ENCODE measurements at regions not wholly inside any gene's neighbourhood (a gene's known extent, or its start where the extent isn't known, plus 50 kb on each side); places are given as distances from the start of the nearest gene placed in this dataset.

GRCh38 chr13:47111499-47111898 is 214.6 kb upstream of the HTR2A start:
- Histone ChIP-seq H3K27me3 (ENCODE audit: control insufficient read depth, insufficient read depth, low read length) (no peaks in the 10 kb centered on the region), H3K36me3 (ENCODE audit: control insufficient read depth, insufficient read depth, low read length) (no peaks in the 10 kb centered on the region), H3K4me1 (ENCODE audit: control insufficient read depth, insufficient read depth, low read length, poor library complexity, severe bottlenecking) (no peaks in the 10 kb centered on the region), H3K9me3 (ENCODE audit: control insufficient read depth in 2 of 2, low read length in 2 of 2) (no peaks in the 10 kb centered on the region), H3K27ac (ENCODE audit: insufficient read depth, low read length, poor library complexity, severe bottlenecking) (no peak overlapping the region), H3K4me3 (ENCODE audit: low read depth, low read length) (no peak overlapping the region)
- no peaks in the 10 kb centered on the region for H3K4me1 Mint-ChIP-seq
- no peaks in the 10 kb centered on the region for H3K36me3 Mint-ChIP-seq
- DNase-seq (no peak), ATAC-seq (ENCODE audit: low read depth in 2 of 2) (no peak)
- no peaks in the 10 kb centered on the region for H3K27me3 Mint-ChIP-seq
- no peak overlapping the region for H3K4me3 Mint-ChIP-seq
- H3K9me3 Mint-ChIP-seq: peaks cover 0 to 3% (median 0%) of the 10 kb centered on the region in 7 donors
- no peak overlapping the region for H3K27ac Mint-ChIP-seq

GRCh38 chr13:47110833-47111240 is 214.0 kb upstream of the HTR2A start:
- Mint-ChIP-seq H3K36me3 (no peaks in the 10 kb centered on the region), H3K4me3 (no peak overlapping the region), H3K4me1 (no peaks in the 10 kb centered on the region), H3K9me3 (peaks cover 0 to 3% (median 0%) of the 10 kb centered on the region in 7 donors), H3K27me3 (no peaks in the 10 kb centered on the region), H3K27ac (no peak overlapping the region)
- Histone ChIP-seq H3K27me3 (ENCODE audit: control insufficient read depth, insufficient read depth, low read length) (no peaks in the 10 kb centered on the region), H3K9me3 (ENCODE audit: control insufficient read depth in 2 of 2, low read length in 2 of 2) (no peaks in the 10 kb centered on the region), H3K36me3 (ENCODE audit: control insufficient read depth, insufficient read depth, low read length) (no peaks in the 10 kb centered on the region), H3K27ac (ENCODE audit: insufficient read depth, low read length, poor library complexity, severe bottlenecking) (no peak overlapping the region), H3K4me1 (ENCODE audit: control insufficient read depth, insufficient read depth, low read length, poor library complexity, severe bottlenecking) (no peaks in the 10 kb centered on the region), H3K4me3 (ENCODE audit: low read depth, low read length) (no peak overlapping the region)
- DNase-seq: no peak
- no peak for ATAC-seq (ENCODE audit: low read depth in 2 of 2)

- no peak for ATAC-seq (ENCODE audit: low read depth in 2 of 2)
- Mint-ChIP-seq H3K4me1 (no peaks in the 10 kb centered on the region), H3K4me3 (no peak overlapping the region), H3K27me3 (no peaks in the 10 kb centered on the region), H3K36me3 (no peaks in the 10 kb centered on the region), H3K27ac (no peak overlapping the region), H3K9me3 (peaks cover 0 to 3% (median 1%) of the 10 kb centered on the region in 7 donors)
- no peaks in the 10 kb centered on the region for H3K4me1 ChIP-seq (ENCODE audit: control insufficient read depth, insufficient read depth, low read length, poor library complexity, severe bottlenecking)
- no peak overlapping the region for H3K27ac ChIP-seq (ENCODE audit: insufficient read depth, low read length, poor library complexity, severe bottlenecking)
- no peaks in the 10 kb centered on the region for H3K27me3 ChIP-seq (ENCODE audit: control insufficient read depth, insufficient read depth, low read length)
- no peak overlapping the region for H3K4me3 ChIP-seq (ENCODE audit: low read depth, low read length)
- H3K36me3 ChIP-seq (ENCODE audit: control insufficient read depth, insufficient read depth, low read length): no peaks in the 10 kb centered on the region
- H3K9me3 ChIP-seq (ENCODE audit: control insufficient read depth in 2 of 2, low read length in 2 of 2): no peaks in the 10 kb centered on the region
- no peak for DNase-seq
Measured at GRCh38 chr13:47110141-47110540, 213.3 kb upstream of the HTR2A start.

- Histone ChIP-seq H3K27ac (ENCODE audit: insufficient read depth, low read length, poor library complexity, severe bottlenecking) (no peak overlapping the region), H3K4me1 (ENCODE audit: control insufficient read depth, insufficient read depth, low read length, poor library complexity, severe bottlenecking) (no peaks in the 10 kb centered on the region), H3K9me3 (ENCODE audit: control insufficient read depth in 2 of 2, low read length in 2 of 2) (no peaks in the 10 kb centered on the region), H3K36me3 (ENCODE audit: control insufficient read depth, insufficient read depth, low read length) (no peaks in the 10 kb centered on the region), H3K4me3 (ENCODE audit: low read depth, low read length) (no peak overlapping the region), H3K27me3 (ENCODE audit: control insufficient read depth, insufficient read depth, low read length) (no peaks in the 10 kb centered on the region)
- no peak overlapping the region for H3K27ac Mint-ChIP-seq
- H3K27me3 Mint-ChIP-seq: no peaks in the 10 kb centered on the region
- no peak overlapping the region for H3K4me3 Mint-ChIP-seq
- no peak for ATAC-seq (ENCODE audit: low read depth in 2 of 2)
- H3K4me1 Mint-ChIP-seq: no peaks in the 10 kb centered on the region
- H3K36me3 Mint-ChIP-seq: no peaks in the 10 kb centered on the region
- peaks cover 0 to 6% (median 1%) of the 10 kb centered on the region in 7 donors for H3K9me3 Mint-ChIP-seq
- DNase-seq: peak in 1 of 3 donors; percentile 4
Measured at GRCh38 chr13:47109028-47109427, 212.2 kb upstream of the HTR2A start.

GRCh38 chr13:47100214-47100853 is 203.5 kb upstream of the HTR2A start:
- H3K27me3 Mint-ChIP-seq: peaks cover 6% of the 10 kb centered on the region
- Histone ChIP-seq H3K36me3 (ENCODE audit: control insufficient read depth, insufficient read depth, low read length) (no peaks in the 10 kb centered on the region), H3K27me3 (ENCODE audit: control insufficient read depth, insufficient read depth, low read length) (no peaks in the 10 kb centered on the region), H3K4me3 (ENCODE audit: low read depth, low read length) (no peak overlapping the region), H3K4me1 (ENCODE audit: control insufficient read depth, insufficient read depth, low read length, poor library complexity, severe bottlenecking) (no peaks in the 10 kb centered on the region), H3K9me3 (ENCODE audit: control insufficient read depth in 2 of 2, low read length in 2 of 2) (no peaks in the 10 kb centered on the region), H3K27ac (ENCODE audit: insufficient read depth, low read length, poor library complexity, severe bottlenecking) (no peak overlapping the region)
- H3K4me3 Mint-ChIP-seq: no peak overlapping the region
- DNase-seq: no peak
- no peak overlapping the region for H3K27ac Mint-ChIP-seq
- no peaks in the 10 kb centered on the region for H3K36me3 Mint-ChIP-seq
- peaks cover 0 to 8% (median 4%) of the 10 kb centered on the region in 7 donors for H3K9me3 Mint-ChIP-seq
- ATAC-seq (ENCODE audit: low read depth in 2 of 2): no peak
- no peaks in the 10 kb centered on the region for H3K4me1 Mint-ChIP-seq

- H3K9me3 Mint-ChIP-seq: peaks cover 0 to 5% (median 3%) of the 10 kb centered on the region in 7 donors
- Histone ChIP-seq H3K36me3 (ENCODE audit: control insufficient read depth, insufficient read depth, low read length) (no peaks in the 10 kb centered on the region), H3K4me1 (ENCODE audit: control insufficient read depth, insufficient read depth, low read length, poor library complexity, severe bottlenecking) (no peaks in the 10 kb centered on the region), H3K9me3 (ENCODE audit: control insufficient read depth in 2 of 2, low read length in 2 of 2) (no peaks in the 10 kb centered on the region), H3K4me3 (ENCODE audit: low read depth, low read length) (no peak overlapping the region), H3K27me3 (ENCODE audit: control insufficient read depth, insufficient read depth, low read length) (no peaks in the 10 kb centered on the region), H3K27ac (ENCODE audit: insufficient read depth, low read length, poor library complexity, severe bottlenecking) (no peak overlapping the region)
- no peak overlapping the region for H3K4me3 Mint-ChIP-seq
- ATAC-seq (ENCODE audit: low read depth in 2 of 2): no peak
- H3K27ac Mint-ChIP-seq: no peak overlapping the region
- H3K4me1 Mint-ChIP-seq: no peaks in the 10 kb centered on the region
- H3K27me3 Mint-ChIP-seq: peaks cover 6% of the 10 kb centered on the region
- DNase-seq: no peak
- no peaks in the 10 kb centered on the region for H3K36me3 Mint-ChIP-seq
Measured at GRCh38 chr13:47094734-47095434, 198.0 kb upstream of the HTR2A start.

- ATAC-seq (ENCODE audit: low read depth in 2 of 2) (no peak), DNase-seq (no peak)
- peaks cover 3% of the 10 kb centered on the region for H3K27me3 Mint-ChIP-seq
- H3K36me3 Mint-ChIP-seq: no peaks in the 10 kb centered on the region
- no peaks in the 10 kb centered on the region for H3K9me3 ChIP-seq (ENCODE audit: control insufficient read depth in 2 of 2, low read length in 2 of 2)
- H3K9me3 Mint-ChIP-seq: peaks cover 0 to 3% (median 0%) of the 10 kb centered on the region in 7 donors
- H3K27me3 ChIP-seq (ENCODE audit: control insufficient read depth, insufficient read depth, low read length): no peaks in the 10 kb centered on the region
- no peak overlapping the region for H3K27ac Mint-ChIP-seq
- H3K4me3 ChIP-seq (ENCODE audit: low read depth, low read length): no peak overlapping the region
- no peaks in the 10 kb centered on the region for H3K4me1 Mint-ChIP-seq
- no peak overlapping the region for H3K27ac ChIP-seq (ENCODE audit: insufficient read depth, low read length, poor library complexity, severe bottlenecking)
- no peaks in the 10 kb centered on the region for H3K4me1 ChIP-seq (ENCODE audit: control insufficient read depth, insufficient read depth, low read length, poor library complexity, severe bottlenecking)
- H3K4me3 Mint-ChIP-seq: no peak overlapping the region
- no peaks in the 10 kb centered on the region for H3K36me3 ChIP-seq (ENCODE audit: control insufficient read depth, insufficient read depth, low read length)
Measured at GRCh38 chr13:47092202-47092601, 195.3 kb upstream of the HTR2A start.

- H3K36me3 ChIP-seq (ENCODE audit: control insufficient read depth, insufficient read depth, low read length): no peaks in the 10 kb centered on the region
- Mint-ChIP-seq H3K27ac (no peak overlapping the region), H3K27me3 (no peaks in the 10 kb centered on the region)
Measured at GRCh38 chr13:47087841-47088240, 191.0 kb upstream of the HTR2A start.

More at GRCh38 chr13:47087841-47088240, 191.0 kb upstream of the HTR2A start:
- H3K4me1 Mint-ChIP-seq: no peaks in the 10 kb centered on the region
- no peak overlapping the region for H3K4me3 Mint-ChIP-seq
- DNase-seq: no peak
- Histone ChIP-seq H3K4me1 (ENCODE audit: control insufficient read depth, insufficient read depth, low read length, poor library complexity, severe bottlenecking) (no peaks in the 10 kb centered on the region), H3K27ac (ENCODE audit: insufficient read depth, low read length, poor library complexity, severe bottlenecking) (no peak overlapping the region), H3K4me3 (ENCODE audit: low read depth, low read length) (no peak overlapping the region), H3K9me3 (ENCODE audit: control insufficient read depth in 2 of 2, low read length in 2 of 2) (no peaks in the 10 kb centered on the region), H3K27me3 (ENCODE audit: control insufficient read depth, insufficient read depth, low read length) (no peaks in the 10 kb centered on the region)
- no peak for ATAC-seq (ENCODE audit: low read depth in 2 of 2)
- peaks cover 0 to 3% (median 0%) of the 10 kb centered on the region in 7 donors for H3K9me3 Mint-ChIP-seq
- H3K36me3 Mint-ChIP-seq: no peaks in the 10 kb centered on the region

All from CD4-positive, CD25-positive, alpha-beta regulatory T cell (primary cell).